CD8-positive, alpha-beta memory T cell (primary cell): ENCODE measurements at regions not wholly inside any gene's neighbourhood (a gene's known extent, or its start where the extent isn't known, plus 50 kb on each side); places are given as distances from the start of the nearest gene placed in this dataset.

Experiments
- CTCF ChIA-PET: fragments of 350-600 bp; sonication (Branson Sonifier 250); formaldehyde crosslinking; loops from one replicate; lab custom pipeline; 2021; ENCODE audit warnings: antibody characterized with exemption; lab: Charles Lee
- POLR2A ChIA-PET: fragments of 350-600 bp; sonication (Branson Sonifier 250); formaldehyde crosslinking; loops from one replicate; lab custom pipeline; 2021; ENCODE audit warnings: antibody characterized with exemption; lab: Charles Lee
- DNase-seq, 5 donors: peaks; one replicate each; pipeline versions ENCODE4 v3.0.0 to v3.0.0-alpha.2; 2020 to 2022; ENCODE audit warnings: mixed read lengths in 1 of 5
- H3K27ac ChIP-seq: one replicate; pipeline ENCODE4 v1.7.0; 2013; ENCODE audit warnings: low read depth, mild to moderate bottlenecking, low read length, moderate library complexity
- H3K27me3 ChIP-seq: 2 replicates; pipeline ENCODE4 v1.7.0; 2013; ENCODE audit warnings: low read length, mild to moderate bottlenecking; ENCODE audit not compliant: insufficient read depth, poor library complexity, severe bottlenecking
- H3K36me3 ChIP-seq: 2 replicates; pipeline ENCODE4 v1.7.0; 2013; ENCODE audit warnings: mild to moderate bottlenecking, low read length, moderate library complexity; ENCODE audit not compliant: insufficient read depth
- H3K4me1 ChIP-seq: 2 replicates; pipeline ENCODE4 v1.7.0; 2013; ENCODE audit warnings: mild to moderate bottlenecking, low read length, moderate library complexity; ENCODE audit not compliant: insufficient read depth
- H3K4me3 ChIP-seq: 2 replicates; pipeline ENCODE4 v1.7.0; 2013; ENCODE audit warnings: mild to moderate bottlenecking, low read length
- H3K9me3 ChIP-seq: 2 replicates; pipeline ENCODE4 v1.7.0; 2013; ENCODE audit warnings: mild to moderate bottlenecking, low read length
- H3K27ac Mint-ChIP-seq, 8 donors: one replicate each; pipeline ENCODE4 v1.8.0; 2020 to 2021; ENCODE audit warnings: mixed read lengths in 8 of 8, mild to moderate bottlenecking in 6 of 8, inconsistent platforms in 3 of 8, moderate library complexity in 3 of 8
- H3K27me3 Mint-ChIP-seq, 2 donors: one replicate each; pipeline ENCODE4 v1.8.0; 2020 to 2021; ENCODE audit warnings: mixed read lengths in 2 of 2, mild to moderate bottlenecking in 1 of 2, moderate library complexity in 1 of 2
- H3K36me3 Mint-ChIP-seq, 3 donors: one replicate each; pipeline ENCODE4 v1.8.0; 2020 to 2021; ENCODE audit warnings: mixed read lengths in 3 of 3, inconsistent platforms in 1 of 3, mild to moderate bottlenecking in 1 of 3
- H3K4me1 Mint-ChIP-seq, 3 donors: one replicate each; pipeline ENCODE4 v1.8.0; 2020 to 2021; ENCODE audit warnings: mixed read lengths in 3 of 3, inconsistent platforms in 1 of 3, mild to moderate bottlenecking in 1 of 3
- H3K4me3 Mint-ChIP-seq, 7 donors: one replicate each; pipeline ENCODE4 v1.8.0; 2020 to 2021; ENCODE audit warnings: mixed read lengths in 7 of 7, mild to moderate bottlenecking in 6 of 7, moderate library complexity in 4 of 7, inconsistent platforms in 2 of 7
- H3K9me3 Mint-ChIP-seq, 5 donors: one replicate each; pipeline ENCODE4 v1.8.0; 2020 to 2022; ENCODE audit warnings: mixed read lengths in 5 of 5, mild to moderate bottlenecking in 3 of 5, moderate library complexity in 2 of 5, inconsistent platforms in 1 of 5

DNA sequence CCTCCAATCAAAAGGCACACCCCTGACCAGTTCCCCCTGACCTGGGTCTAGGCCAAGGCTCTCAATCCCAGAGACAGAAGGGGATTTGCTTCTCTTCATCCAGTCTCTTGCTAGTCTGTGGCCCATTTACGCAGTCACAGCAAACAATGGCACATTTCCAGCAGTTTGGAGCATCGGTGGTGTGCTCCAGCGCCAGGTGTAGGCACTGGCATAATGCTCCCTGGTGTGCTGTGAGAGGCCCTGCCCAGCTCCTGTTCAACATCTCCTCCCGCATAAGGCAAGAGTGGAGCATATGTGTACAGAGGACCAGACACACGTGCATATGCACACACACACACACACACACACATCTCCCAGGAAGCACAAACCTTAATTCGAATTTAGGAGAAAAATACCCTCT is 79.5 kb upstream of the ERCC6L2 start:
- no peaks in the 10 kb centered on the region for H3K27me3 ChIP-seq
- H3K4me3 ChIP-seq: no peak overlapping the region
- ChIA-PET POLR2A (no interaction called here), CTCF (interaction anchor here (0.8 kb wide), 1 partner anchor 9 kb away, joined by 3 read pairs; no protein-coding TSS in a partner anchor)
- DNase-seq: no peak
- H3K27ac ChIP-seq: no peak overlapping the region
- Mint-ChIP-seq H3K4me3 (no peak overlapping the region), H3K27me3 (peaks cover 13 to 42% of the 10 kb centered on the region in 2 donors), H3K27ac (no peak overlapping the region), H3K4me1 (peaks cover 0 to 4% (median 4%) of the 10 kb centered on the region in 3 donors), H3K9me3 (no peaks in the 10 kb centered on the region), H3K36me3 (peaks cover 0 to 7% (median 0%) of the 10 kb centered on the region in 3 donors)
- no peaks in the 10 kb centered on the region for H3K9me3 ChIP-seq
- no peaks in the 10 kb centered on the region for H3K36me3 ChIP-seq
- no peaks in the 10 kb centered on the region for H3K4me1 ChIP-seq

GRCh38 chr9:95793924-95794828 is 81.3 kb upstream of the ERCC6L2 start:
- no peaks in the 10 kb centered on the region for H3K4me1 ChIP-seq
- ChIA-PET POLR2A (no interaction called here), CTCF (no interaction called here)
- H3K27me3 Mint-ChIP-seq: peaks cover 12 to 36% of the 10 kb centered on the region in 2 donors
- no peak overlapping the region for H3K27ac ChIP-seq
- no peak overlapping the region for H3K4me3 Mint-ChIP-seq
- no peaks in the 10 kb centered on the region for H3K36me3 ChIP-seq
- H3K4me3 ChIP-seq: no peak overlapping the region
- no peaks in the 10 kb centered on the region for H3K9me3 Mint-ChIP-seq
- H3K27ac Mint-ChIP-seq: no peak overlapping the region
- peaks cover 0 to 4% (median 4%) of the 10 kb centered on the region in 3 donors for H3K4me1 Mint-ChIP-seq
- no peak for DNase-seq
- no peaks in the 10 kb centered on the region for H3K9me3 ChIP-seq
- peaks cover 0 to 3% (median 0%) of the 10 kb centered on the region in 3 donors for H3K36me3 Mint-ChIP-seq
- H3K27me3 ChIP-seq: no peaks in the 10 kb centered on the region

DNA sequence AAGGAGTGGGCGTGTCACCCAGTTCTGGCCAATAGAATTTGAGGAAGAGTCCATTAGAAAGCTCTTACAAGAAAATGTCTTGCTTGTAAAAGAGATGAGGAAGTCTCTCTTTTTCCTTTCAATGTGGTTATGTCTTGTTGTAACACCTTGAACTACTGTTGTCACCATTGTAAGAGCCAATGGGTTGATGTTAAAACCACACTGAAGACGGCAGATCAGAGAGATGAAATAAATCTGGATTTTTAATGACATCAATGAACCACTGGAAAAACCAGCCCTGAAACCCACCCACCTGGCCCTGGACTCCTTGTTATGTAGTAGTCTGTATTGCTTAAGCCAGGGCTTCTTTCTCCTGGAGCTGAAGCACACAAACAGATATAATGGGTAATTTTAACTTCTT is 83.8 kb upstream of the ERCC6L2 start:
- Mint-ChIP-seq H3K4me1 (peaks cover 0 to 4% (median 4%) of the 10 kb centered on the region in 3 donors), H3K9me3 (no peaks in the 10 kb centered on the region), H3K4me3 (no peak overlapping the region), H3K27ac (no peak overlapping the region), H3K36me3 (peaks cover 0 to 3% (median 0%) of the 10 kb centered on the region in 3 donors), H3K27me3 (peaks cover 8 to 32% of the 10 kb centered on the region in 2 donors)
- POLR2A ChIA-PET: no interaction called here
- Histone ChIP-seq H3K4me1 (no peaks in the 10 kb centered on the region), H3K9me3 (no peaks in the 10 kb centered on the region), H3K36me3 (no peaks in the 10 kb centered on the region), H3K4me3 (no peak overlapping the region), H3K27me3 (no peaks in the 10 kb centered on the region), H3K27ac (no peak overlapping the region)
- no peak for DNase-seq
- CTCF ChIA-PET: no interaction called here

DNA sequence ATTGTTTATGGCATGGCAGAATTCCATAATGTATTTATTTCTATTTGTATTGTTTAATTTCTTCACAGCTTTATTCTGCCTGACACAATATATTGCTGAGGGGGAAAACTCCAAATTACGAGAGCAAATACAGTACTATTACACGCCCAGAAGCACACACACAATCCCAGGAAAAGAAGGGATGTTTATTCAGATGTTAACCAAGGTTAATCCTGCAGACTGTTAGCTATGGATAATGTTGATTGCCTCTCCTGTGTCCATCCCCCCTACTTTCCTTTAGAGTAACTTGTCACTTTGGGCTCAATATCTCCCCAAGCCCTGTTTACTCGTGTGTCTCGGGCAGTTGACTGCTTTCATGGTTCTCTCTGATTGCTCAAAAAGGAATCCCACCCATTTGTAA is 84.2 kb upstream of the ERCC6L2 start:
- Histone ChIP-seq H3K27ac (no peak overlapping the region), H3K27me3 (no peaks in the 10 kb centered on the region), H3K4me3 (no peak overlapping the region), H3K9me3 (no peaks in the 10 kb centered on the region), H3K36me3 (no peaks in the 10 kb centered on the region), H3K4me1 (no peaks in the 10 kb centered on the region)
- Mint-ChIP-seq H3K4me3 (no peak overlapping the region), H3K4me1 (peaks cover 0 to 4% (median 4%) of the 10 kb centered on the region in 3 donors), H3K27me3 (peaks cover 8 to 32% of the 10 kb centered on the region in 2 donors), H3K27ac (no peak overlapping the region), H3K9me3 (no peaks in the 10 kb centered on the region), H3K36me3 (peaks cover 0 to 3% (median 0%) of the 10 kb centered on the region in 3 donors)
- CTCF ChIA-PET: no interaction called here
- POLR2A ChIA-PET: no interaction called here
- DNase-seq: no peak

- Mint-ChIP-seq H3K4me1 (peaks cover 0 to 4% (median 4%) of the 10 kb centered on the region in 3 donors), H3K27me3 (peaks cover 3 to 19% of the 10 kb centered on the region in 2 donors), H3K36me3 (no peaks in the 10 kb centered on the region), H3K27ac (no peak overlapping the region), H3K9me3 (no peaks in the 10 kb centered on the region), H3K4me3 (no peak overlapping the region)
- no peak overlapping the region for H3K27ac ChIP-seq
- DNase-seq: no peak
- ChIA-PET CTCF (interaction anchor here (1.2 kb wide), 1 partner anchor 10 kb away, joined by 4 read pairs; no protein-coding TSS in a partner anchor), POLR2A (no interaction called here)
- no peaks in the 10 kb centered on the region for H3K27me3 ChIP-seq
- H3K36me3 ChIP-seq: no peaks in the 10 kb centered on the region
- no peaks in the 10 kb centered on the region for H3K4me1 ChIP-seq
- no peaks in the 10 kb centered on the region for H3K9me3 ChIP-seq
- H3K4me3 ChIP-seq: no peak overlapping the region
These were observed 86.9 kb upstream of the ERCC6L2 start for GRCh38 chr9:95788521-95788991.

- Mint-ChIP-seq H3K27me3 (peaks cover 2 to 16% of the 10 kb centered on the region in 2 donors), H3K4me3 (no peak overlapping the region), H3K9me3 (no peaks in the 10 kb centered on the region), H3K27ac (no peak overlapping the region), H3K36me3 (no peaks in the 10 kb centered on the region), H3K4me1 (peaks cover 0 to 4% (median 4%) of the 10 kb centered on the region in 3 donors)
- ChIA-PET POLR2A (no interaction called here), CTCF (no interaction called here)
- H3K4me3 ChIP-seq: no peak overlapping the region
- H3K9me3 ChIP-seq: no peaks in the 10 kb centered on the region
- no peak overlapping the region for H3K27ac ChIP-seq
- DNase-seq: no peak
- H3K27me3 ChIP-seq: no peaks in the 10 kb centered on the region
- no peaks in the 10 kb centered on the region for H3K36me3 ChIP-seq
- H3K4me1 ChIP-seq: no peaks in the 10 kb centered on the region
These were observed 87.5 kb upstream of the ERCC6L2 start for GRCh38 chr9:95788021-95788420.

GRCh38 chr9:95785209-95785608 is 90.3 kb upstream of the ERCC6L2 start:
- peak overlapping the region in 1 of 8 donors; percentile 61 for H3K27ac Mint-ChIP-seq
- ChIA-PET POLR2A (no interaction called here), CTCF (no interaction called here)
- Histone ChIP-seq H3K36me3 (no peaks in the 10 kb centered on the region), H3K27me3 (no peaks in the 10 kb centered on the region), H3K9me3 (no peaks in the 10 kb centered on the region), H3K4me3 (no peak overlapping the region), H3K4me1 (no peaks in the 10 kb centered on the region), H3K27ac (no peak overlapping the region)
- no peak for DNase-seq
- no peaks in the 10 kb centered on the region for H3K9me3 Mint-ChIP-seq
- H3K4me1 Mint-ChIP-seq: no peaks in the 10 kb centered on the region
- H3K4me3 Mint-ChIP-seq: no peak overlapping the region
- H3K27me3 Mint-ChIP-seq: peaks cover 3 to 9% of the 10 kb centered on the region in 2 donors
- peaks cover 0 to 1% (median 0%) of the 10 kb centered on the region in 3 donors for H3K36me3 Mint-ChIP-seq

DNA sequence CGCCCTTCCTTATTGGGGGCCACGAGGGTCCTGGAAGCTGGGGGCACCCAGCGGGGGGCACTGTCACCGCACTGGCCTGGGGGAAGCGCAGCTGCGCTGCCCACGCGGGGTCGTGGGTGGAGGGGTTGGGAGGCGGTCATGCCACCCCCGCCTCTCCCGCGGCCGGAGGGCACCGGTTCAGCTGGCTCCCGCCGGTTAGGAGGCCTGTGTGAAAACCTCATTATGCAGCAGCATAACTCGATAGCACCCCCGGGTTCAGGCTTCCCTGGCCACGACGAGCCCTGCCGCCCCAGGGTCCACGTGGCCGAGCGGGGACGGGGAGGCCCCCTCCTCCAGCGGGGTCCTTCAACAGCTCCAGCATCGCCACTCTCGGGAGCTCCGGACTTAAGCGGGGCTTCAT is 91.2 kb upstream of the ERCC6L2 start:
- Histone ChIP-seq H3K27ac (no peak overlapping the region), H3K9me3 (no peaks in the 10 kb centered on the region), H3K4me1 (no peaks in the 10 kb centered on the region), H3K36me3 (no peaks in the 10 kb centered on the region), H3K4me3 (no peak overlapping the region), H3K27me3 (no peaks in the 10 kb centered on the region)
- Mint-ChIP-seq H3K4me3 (no peak overlapping the region), H3K9me3 (no peaks in the 10 kb centered on the region), H3K27me3 (peaks cover 4 to 5% of the 10 kb centered on the region in 2 donors), H3K27ac (no peak overlapping the region), H3K36me3 (peaks cover 0 to 1% (median 0%) of the 10 kb centered on the region in 3 donors), H3K4me1 (no peaks in the 10 kb centered on the region)
- no peak for DNase-seq
- ChIA-PET CTCF (no interaction called here), POLR2A (interaction anchor here (0.6 kb wide), 2 partner anchors 82 to 200 kb away, joined by 5 to 15 read pairs; no protein-coding TSS in a partner anchor)
